ENCODE measurements at regions not wholly inside any gene's neighbourhood (a gene's known extent, or its start where the extent isn't known, plus 50 kb on each side); places are given as distances from the start of the nearest gene placed in this dataset.
A peak's percentile ranks its signal among the peaks of the same experiment; 100 is the strongest.

- no peaks in the 10 kb centered on the region for H3K9me3 ChIP-seq (ENCODE audit: control insufficient read depth in 2 of 2, low read length in 2 of 2)
- H3K9ac ChIP-seq (ENCODE audit: low read depth in 1 of 2, low read length in 2 of 2), result peak overlapping the region; percentile 17 to 71
- H3K27ac ChIP-seq (ENCODE audit: low read depth in 2 of 2, low read length in 2 of 2), result peak overlapping the region; percentile 81 to 83
- peaks cover 25 to 26% of the 10 kb centered on the region in 2 donors for H3K4me1 ChIP-seq (ENCODE audit: control insufficient read depth in 2 of 2, insufficient read depth in 2 of 2, low read length in 2 of 2)
- H3K36me3 ChIP-seq (ENCODE audit: control insufficient read depth in 2 of 2, insufficient read depth in 2 of 2, low read length in 2 of 2), result no peaks in the 10 kb centered on the region
- H3K4me3 ChIP-seq (ENCODE audit: low read length in 2 of 2), result peak overlapping the region; percentile 69 to 74
- H3K27me3 ChIP-seq (ENCODE audit: control insufficient read depth in 2 of 2, insufficient read depth in 2 of 2, low read length in 2 of 2), result peaks cover 5 to 10% of the 10 kb centered on the region in 2 donors
Observed at GRCh38 chr1:47708019-47708535, 270.2 kb downstream of the FOXD2 start.

GRCh38 chr1:47708658-47709018 lies 270.8 kb downstream of the FOXD2 start:
- Histone ChIP-seq H3K4me3 (ENCODE audit: low read length in 2 of 2) (peak overlapping the region; percentile 69 to 74), H3K27ac (ENCODE audit: low read depth in 2 of 2, low read length in 2 of 2) (peak overlapping the region; percentile 81 to 83), H3K36me3 (ENCODE audit: control insufficient read depth in 2 of 2, insufficient read depth in 2 of 2, low read length in 2 of 2) (no peaks in the 10 kb centered on the region), H3K27me3 (ENCODE audit: control insufficient read depth in 2 of 2, insufficient read depth in 2 of 2, low read length in 2 of 2) (peaks cover 5 to 10% of the 10 kb centered on the region in 2 donors), H3K9me3 (ENCODE audit: control insufficient read depth in 2 of 2, low read length in 2 of 2) (no peaks in the 10 kb centered on the region), H3K4me1 (ENCODE audit: control insufficient read depth in 2 of 2, insufficient read depth in 2 of 2, low read length in 2 of 2) (peaks cover 20 to 21% of the 10 kb centered on the region in 2 donors), H3K9ac (ENCODE audit: low read depth in 1 of 2, low read length in 2 of 2) (peak overlapping the region; percentile 71 to 75)

- Histone ChIP-seq H3K9ac (ENCODE audit: low read depth in 1 of 2, low read length in 2 of 2) (peak overlapping the region; percentile 71 to 75), H3K36me3 (ENCODE audit: control insufficient read depth in 2 of 2, insufficient read depth in 2 of 2, low read length in 2 of 2) (no peaks in the 10 kb centered on the region), H3K27me3 (ENCODE audit: control insufficient read depth in 2 of 2, insufficient read depth in 2 of 2, low read length in 2 of 2) (peaks cover 5 to 11% of the 10 kb centered on the region in 2 donors), H3K27ac (ENCODE audit: low read depth in 2 of 2, low read length in 2 of 2) (peak overlapping the region; percentile 81 to 83), H3K9me3 (ENCODE audit: control insufficient read depth in 2 of 2, low read length in 2 of 2) (no peaks in the 10 kb centered on the region), H3K4me3 (ENCODE audit: low read length in 2 of 2) (peak overlapping the region; percentile 69 to 74), H3K4me1 (ENCODE audit: control insufficient read depth in 2 of 2, insufficient read depth in 2 of 2, low read length in 2 of 2) (peaks cover 15 to 20% of the 10 kb centered on the region in 2 donors)
Observed at GRCh38 chr1:47709019-47709871, 271.4 kb downstream of the FOXD2 start.

DNA sequence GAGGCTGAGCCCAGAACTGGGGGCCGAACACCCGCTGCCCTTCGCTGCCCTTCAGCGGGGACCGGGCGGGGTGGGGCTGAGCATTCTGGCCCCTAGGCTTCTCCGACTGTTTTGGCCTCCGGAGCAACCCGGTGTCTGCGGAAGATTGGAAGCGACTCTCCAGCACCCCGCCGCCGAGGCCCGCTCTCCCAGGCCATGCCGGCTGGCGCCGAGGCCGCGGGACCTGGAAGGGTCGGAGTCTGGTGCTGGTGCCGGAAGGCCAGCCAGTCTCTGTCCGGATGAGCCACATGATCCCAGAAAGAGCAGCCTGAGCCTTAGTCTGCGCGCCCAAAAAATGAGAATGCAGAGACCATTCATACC lies 272.0 kb downstream of the FOXD2 start:
- Histone ChIP-seq H3K4me1 (ENCODE audit: control insufficient read depth in 2 of 2, insufficient read depth in 2 of 2, low read length in 2 of 2) (peaks cover 15 to 20% of the 10 kb centered on the region in 2 donors), H3K36me3 (ENCODE audit: control insufficient read depth in 2 of 2, insufficient read depth in 2 of 2, low read length in 2 of 2) (no peaks in the 10 kb centered on the region), H3K4me3 (ENCODE audit: low read length in 2 of 2) (peak overlapping the region; percentile 69 to 74), H3K27ac (ENCODE audit: low read depth in 2 of 2, low read length in 2 of 2) (peak overlapping the region; percentile 81 to 83), H3K9ac (ENCODE audit: low read depth in 1 of 2, low read length in 2 of 2) (peak overlapping the region; percentile 56 to 71), H3K9me3 (ENCODE audit: control insufficient read depth in 2 of 2, low read length in 2 of 2) (no peaks in the 10 kb centered on the region), H3K27me3 (ENCODE audit: control insufficient read depth in 2 of 2, insufficient read depth in 2 of 2, low read length in 2 of 2) (peaks cover 5 to 14% of the 10 kb centered on the region in 2 donors)

GRCh38 chr1:47710329-47711071 lies 272.7 kb downstream of the FOXD2 start:
- Histone ChIP-seq H3K36me3 (ENCODE audit: control insufficient read depth in 2 of 2, insufficient read depth in 2 of 2, low read length in 2 of 2) (no peaks in the 10 kb centered on the region), H3K9me3 (ENCODE audit: control insufficient read depth in 2 of 2, low read length in 2 of 2) (no peaks in the 10 kb centered on the region), H3K27ac (ENCODE audit: low read depth in 2 of 2, low read length in 2 of 2) (peak overlapping the region; percentile 81 to 83), H3K27me3 (ENCODE audit: control insufficient read depth in 2 of 2, insufficient read depth in 2 of 2, low read length in 2 of 2) (peaks cover 5 to 14% of the 10 kb centered on the region in 2 donors), H3K4me1 (ENCODE audit: control insufficient read depth in 2 of 2, insufficient read depth in 2 of 2, low read length in 2 of 2) (peaks cover 15 to 20% of the 10 kb centered on the region in 2 donors), H3K4me3 (ENCODE audit: low read length in 2 of 2) (peak overlapping the region; percentile 69 to 74), H3K9ac (ENCODE audit: low read depth in 1 of 2, low read length in 2 of 2) (peak overlapping the region; percentile 56 to 71)
